OCI-LY1 (cell line): ENCODE measurements at regions not wholly inside any gene's neighbourhood (a gene's known extent, or its start where the extent isn't known, plus 50 kb on each side); places are given as distances from the start of the nearest gene placed in this dataset.

ENCODE experiments used
- H2AFZ ChIP-seq: fragments of 200-600 bp; sonication (generic), shearing (Covaris generic); 2 replicates; pipeline ENCODE4 v1.6.0; 2014; ENCODE audit warnings: antibody characterized with exemption, mild to moderate bottlenecking, low read length
- H3F3A ChIP-seq: fragments of 200-600 bp; sonication (generic), shearing (Covaris generic); 2 replicates; pipeline ENCODE4 v1.6.0; 2014; ENCODE audit warnings: mild to moderate bottlenecking, antibody characterized with exemption, low read length, moderate library complexity; ENCODE audit not compliant: insufficient read depth
- H3K27ac ChIP-seq: fragments of 200-600 bp; sonication (generic); 2 replicates; pipeline ENCODE4 v1.5.1; 2014; ENCODE audit warnings: low read length, mixed run types, mild to moderate bottlenecking, low read depth; ENCODE audit not compliant: poor library complexity, severe bottlenecking
- H3K27me3 ChIP-seq: fragments of 200-600 bp; sonication (generic); 2 replicates; pipeline ENCODE4 v1.6.0; 2014; ENCODE audit warnings: antibody characterized with exemption, mild to moderate bottlenecking, low read length, moderate library complexity; ENCODE audit not compliant: insufficient read depth
- H3K36me3 ChIP-seq: fragments of 200-600 bp; sonication (generic); 2 replicates; pipeline ENCODE4 v1.6.1; 2014; ENCODE audit warnings: mild to moderate bottlenecking, antibody characterized with exemption, low read length, moderate library complexity, mixed read lengths; ENCODE audit not compliant: insufficient read depth
- H3K4me1 ChIP-seq: fragments of 200-600 bp; sonication (generic); 2 replicates; pipeline ENCODE4 v1.5.1; 2014; ENCODE audit warnings: mild to moderate bottlenecking, low read length, moderate library complexity; ENCODE audit not compliant: insufficient read depth, severe bottlenecking
- H3K4me2 ChIP-seq: fragments of 200-600 bp; sonication (generic), shearing (Covaris generic); 2 replicates; pipeline ENCODE4 v1.6.1; 2014; ENCODE audit warnings: low read length
- H3K4me3 ChIP-seq: fragments of 200-600 bp; sonication (generic); 2 replicates; pipeline ENCODE4 v1.5.1; 2014; ENCODE audit warnings: low read length, low read depth, mild to moderate bottlenecking, mixed read lengths; ENCODE audit not compliant: poor library complexity, severe bottlenecking
- H3K79me2 ChIP-seq: fragments of 200-600 bp; shearing (Covaris generic); 2 replicates; pipeline ENCODE4 v1.6.1; 2016; ENCODE audit warnings: mixed run types, low read length, mixed read lengths; ENCODE audit not compliant: insufficient read depth
- H3K9ac ChIP-seq: fragments of 200-600 bp; sonication (generic), shearing (Covaris generic); 2 replicates; pipeline ENCODE4 v1.6.1; 2014; ENCODE audit warnings: mild to moderate bottlenecking, low read length, mixed read lengths
- H3K9me2 ChIP-seq: fragments of 200-600 bp; sonication (generic), shearing (Covaris generic); 2 replicates; pipeline ENCODE4 v1.6.1; 2014; ENCODE audit warnings: low read depth, mild to moderate bottlenecking, low read length, mixed read lengths
- H3K9me3 ChIP-seq: fragments of 200-600 bp; shearing (Covaris generic); 2 replicates; pipeline ENCODE4 v1.6.1; 2014; ENCODE audit warnings: low read length, mixed read lengths
- H4K20me1 ChIP-seq: fragments of 200-600 bp; sonication (generic), shearing (Covaris generic); 2 replicates; pipeline ENCODE4 v1.6.0; 2016; ENCODE audit warnings: mild to moderate bottlenecking, low read length; ENCODE audit not compliant: insufficient read depth
- EZH2 ChIP-seq: fragments of 200-600 bp; sonication (generic), shearing (Covaris generic); IDR thresholded peaks from 2 replicates; pipeline ENCODE4 v1.8.0; 2017; ENCODE audit warnings: borderline replicate concordance, mixed run types, mild to moderate bottlenecking, antibody characterized with exemption, low read length, moderate library complexity, mixed read lengths
- TF ChIP-seq, protein P1 (sequence below): fragments of 200-600 bp; sonication (generic), shearing (Covaris generic); IDR thresholded peaks from 2 replicates; pipeline ENCODE4 v1.5.1; 2017; ENCODE audit warnings: mild to moderate bottlenecking, antibody characterized with exemption, low read length, moderate library complexity, mixed read lengths

- Histone ChIP-seq H3K36me3 (no peaks in the 10 kb centered on the region), H3K4me1 (no peaks in the 10 kb centered on the region), H3K9ac (no peak overlapping the region), H3K27me3 (no peaks in the 10 kb centered on the region), H3K4me3 (no peak overlapping the region), H3K9me3 (no peaks in the 10 kb centered on the region), H2AFZ (no peak overlapping the region), H3K4me2 (no peak overlapping the region), H3F3A (no peaks in the 10 kb centered on the region), H3K9me2 (no peaks in the 10 kb centered on the region), H3K79me2 (no peaks in the 10 kb centered on the region), H4K20me1 (no peaks in the 10 kb centered on the region), H3K27ac (no peak overlapping the region)
- TF ChIP-seq, protein P1, sequence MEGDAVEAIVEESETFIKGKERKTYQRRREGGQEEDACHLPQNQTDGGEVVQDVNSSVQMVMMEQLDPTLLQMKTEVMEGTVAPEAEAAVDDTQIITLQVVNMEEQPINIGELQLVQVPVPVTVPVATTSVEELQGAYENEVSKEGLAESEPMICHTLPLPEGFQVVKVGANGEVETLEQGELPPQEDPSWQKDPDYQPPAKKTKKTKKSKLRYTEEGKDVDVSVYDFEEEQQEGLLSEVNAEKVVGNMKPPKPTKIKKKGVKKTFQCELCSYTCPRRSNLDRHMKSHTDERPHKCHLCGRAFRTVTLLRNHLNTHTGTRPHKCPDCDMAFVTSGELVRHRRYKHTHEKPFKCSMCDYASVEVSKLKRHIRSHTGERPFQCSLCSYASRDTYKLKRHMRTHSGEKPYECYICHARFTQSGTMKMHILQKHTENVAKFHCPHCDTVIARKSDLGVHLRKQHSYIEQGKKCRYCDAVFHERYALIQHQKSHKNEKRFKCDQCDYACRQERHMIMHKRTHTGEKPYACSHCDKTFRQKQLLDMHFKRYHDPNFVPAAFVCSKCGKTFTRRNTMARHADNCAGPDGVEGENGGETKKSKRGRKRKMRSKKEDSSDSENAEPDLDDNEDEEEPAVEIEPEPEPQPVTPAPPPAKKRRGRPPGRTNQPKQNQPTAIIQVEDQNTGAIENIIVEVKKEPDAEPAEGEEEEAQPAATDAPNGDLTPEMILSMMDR = no peak
- TF ChIP-seq EZH2 = no peak
Measured at GRCh38 chr18:42165922-42166513, 211.0 kb downstream of the PIK3C3 start.

GRCh38 chr18:42168487-42168886 is 213.5 kb downstream of the PIK3C3 start:
- H3K4me3 ChIP-seq = no peak overlapping the region
- no peak overlapping the region for H2AFZ ChIP-seq
- H3K27me3 ChIP-seq = no peaks in the 10 kb centered on the region
- H3K4me2 ChIP-seq = no peak overlapping the region
- TF ChIP-seq, protein P1 = no peak
- no peak for TF ChIP-seq EZH2
- H3K9me2 ChIP-seq = no peaks in the 10 kb centered on the region
- H3K9me3 ChIP-seq = no peaks in the 10 kb centered on the region
- H3K4me1 ChIP-seq = no peaks in the 10 kb centered on the region
- H4K20me1 ChIP-seq = no peaks in the 10 kb centered on the region
- H3K27ac ChIP-seq = no peak overlapping the region
- H3K36me3 ChIP-seq = no peaks in the 10 kb centered on the region
- H3K79me2 ChIP-seq = no peaks in the 10 kb centered on the region
- H3F3A ChIP-seq = no peaks in the 10 kb centered on the region
- no peak overlapping the region for H3K9ac ChIP-seq

GRCh38 chr18:42168907-42169306 is 213.9 kb downstream of the PIK3C3 start:
- Histone ChIP-seq H3K9me2 (no peaks in the 10 kb centered on the region), H3F3A (no peaks in the 10 kb centered on the region), H3K27me3 (no peaks in the 10 kb centered on the region), H3K9me3 (no peaks in the 10 kb centered on the region), H3K79me2 (no peaks in the 10 kb centered on the region), H3K27ac (no peak overlapping the region), H3K4me2 (no peak overlapping the region), H3K4me3 (no peak overlapping the region), H3K9ac (no peak overlapping the region), H2AFZ (no peak overlapping the region), H3K4me1 (no peaks in the 10 kb centered on the region), H3K36me3 (no peaks in the 10 kb centered on the region), H4K20me1 (no peaks in the 10 kb centered on the region)
- TF ChIP-seq, protein P1 = no peak
- no peak for TF ChIP-seq EZH2
